HCT116 (cell line): ENCODE measurements at regions not wholly inside any gene's neighbourhood (a gene's known extent, or its start where the extent isn't known, plus 50 kb on each side); places are given as distances from the start of the nearest gene placed in this dataset.
A peak's percentile ranks its signal among the peaks of the same experiment; 100 is the strongest.

Experiments used
- ATAC-seq: fragments of 200-7000 bp; cut with Tn5 transposase; 2 replicates; pipeline ENCODE4 v1.9.1; 2020; ENCODE audit warnings: mild to moderate bottlenecking, moderate library complexity
- BruUV-seq: library from RNA; stranded (reverse); fragments of 400-500 nt; replicated peaks from 2 replicates; lab custom pipeline; 2021; lab: Mats Ljungman, UMichigan
- CTCF ChIA-PET: fragments of 300-600 bp; sonication (Branson Sonifier 250); formaldehyde crosslinking; loops from one replicate; lab custom pipeline; 2021; ENCODE audit warnings: antibody characterized with exemption; lab: Charles Lee
- POLR2A ChIA-PET: fragments of 300-600, 350-600 bp; sonication (Branson Sonifier 250); formaldehyde crosslinking; loops from one replicate; lab custom pipeline; 2021; ENCODE audit warnings: antibody characterized with exemption; lab: Charles Lee
- RAD21 ChIA-PET, 2 experiments: fragments of 300-600 bp; sonication (Branson Sonifier 250); formaldehyde crosslinking; loops; one replicate each; lab custom pipeline; 2023; ENCODE audit warnings: low total read pairs in 2 of 2; ENCODE audit not compliant: uncharacterized antibody in 2 of 2, unreplicated experiment in 2 of 2, low non-redundant PET in 1 of 2; lab: Charles Lee
- DNase-seq: peaks from one replicate; pipeline ENCODE4 v3.0.0-alpha.2; 2010; ENCODE audit warnings: low read depth, low spot score
- H2AFZ ChIP-seq: fragments of 200-600 bp; shearing (Covaris generic), sonication (generic); 2 replicates; pipeline ENCODE4 v1.6.1; 2017; ENCODE audit warnings: low read depth, mixed run types, mixed read lengths, antibody characterized with exemption, low read length; ENCODE audit not compliant: poor library complexity, severe bottlenecking
- H3K27ac ChIP-seq: 2 replicates; pipeline ENCODE4 v1.5.1; 2012; ENCODE audit warnings: low read depth, low read length
- H3K27me3 ChIP-seq: fragments of 200-600 bp; sonication (generic); 2 replicates; pipeline ENCODE4 v1.6.1; 2016; ENCODE audit warnings: mixed run types, low read length, mixed read lengths; ENCODE audit not compliant: insufficient read depth
- H3K36me3 ChIP-seq, 2 experiments: fragments of 200-500 bp in 1 of 2; fragments of 200-600 bp in 1 of 2; sonication (Bioruptor generic) in 1 of 2; sonication (generic) in 1 of 2; 2 replicates each; pipeline versions ENCODE4 v1.5.1 to v1.6.1; 2014 to 2016; ENCODE audit warnings: low read length in 2 of 2, inconsistent platforms in 1 of 2, mixed read lengths in 1 of 2, mixed run types in 1 of 2; ENCODE audit not compliant: insufficient read depth in 2 of 2, control insufficient read depth in 1 of 2
- H3K4me1 ChIP-seq, 2 experiments: fragments of 200-600 bp in 1 of 2; sonication (generic) in 1 of 2; 2 replicates each; pipeline versions ENCODE4 v1.5.1 to v1.6.1; 2012 to 2017; ENCODE audit warnings: low read length in 2 of 2, inconsistent platforms in 1 of 2, mild to moderate bottlenecking in 1 of 2, mixed read lengths in 1 of 2, mixed run types in 1 of 2, moderate library complexity in 1 of 2; ENCODE audit not compliant: insufficient read depth in 2 of 2, control insufficient read depth in 1 of 2
- H3K4me2 ChIP-seq: fragments of 200-600 bp; sonication (generic); 2 replicates; pipeline ENCODE4 v1.6.1; 2017; ENCODE audit warnings: mixed run types, low read length, mixed read lengths
- H3K4me3 ChIP-seq, 2 experiments: fragments of 200-600 bp in 1 of 2; sonication (generic) in 1 of 2; replicated peaks in 1 of 2; 2 replicates each; pipeline ENCODE4 v1.5.1; 2011 to 2016; ENCODE audit warnings: low read length in 2 of 2, control low read depth in 1 of 2, low read depth in 1 of 2, mild to moderate bottlenecking in 1 of 2, mixed read lengths in 1 of 2, mixed run types in 1 of 2
- H3K79me2 ChIP-seq: fragments of 200-600 bp; sonication (generic); 2 replicates; pipeline ENCODE4 v1.6.1; 2017; ENCODE audit warnings: mild to moderate bottlenecking, mixed run types, low read length, moderate library complexity, mixed read lengths; ENCODE audit not compliant: insufficient read depth
- H3K9ac ChIP-seq: fragments of 200-600 bp; sonication (generic); 2 replicates; pipeline ENCODE4 v1.6.1; 2016; ENCODE audit warnings: low read length, mixed read lengths
- H3K9me2 ChIP-seq: fragments of 200-600 bp; sonication (generic), shearing (Covaris generic); 2 replicates; pipeline ENCODE4 v1.6.1; 2017; ENCODE audit warnings: mixed run types, mild to moderate bottlenecking, moderate library complexity; ENCODE audit not compliant: insufficient read depth
- H3K9me3 ChIP-seq, 2 experiments: fragments of 200-500 bp in 1 of 2; fragments of 200-600 bp in 1 of 2; sonication (Bioruptor generic) in 1 of 2; sonication (generic) in 1 of 2; 2 replicates each; pipeline ENCODE4 v1.6.1; 2014 to 2017; ENCODE audit warnings: low read length in 2 of 2, mixed read lengths in 2 of 2, inconsistent platforms in 1 of 2, low read depth in 1 of 2, mild to moderate bottlenecking in 1 of 2, mixed run types in 1 of 2, moderate library complexity in 1 of 2; ENCODE audit not compliant: control insufficient read depth in 1 of 2, insufficient read depth in 1 of 2
- H4K20me1 ChIP-seq: fragments of 200-600 bp; sonication (generic), shearing (Covaris generic); 2 replicates; pipeline ENCODE4 v1.6.1; 2017; ENCODE audit warnings: mixed run types, mild to moderate bottlenecking, moderate library complexity; ENCODE audit not compliant: insufficient read depth
- CTCF ChIP-seq, 3 experiments: fragments of 200-600 bp in 1 of 3; sonication (generic) in 1 of 3; IDR thresholded peaks in 2 of 3; conservative IDR thresholded peaks in 1 of 3; 2 replicates each; pipeline ENCODE4 v1.5.1; 2012 to 2017; ENCODE audit warnings: low read depth in 2 of 3, low read length in 2 of 3, antibody characterized with exemption in 1 of 3, borderline replicate concordance in 1 of 3, control low read depth in 1 of 3, mild to moderate bottlenecking in 1 of 3, mixed read lengths in 1 of 3, mixed run types in 1 of 3, moderate library complexity in 1 of 3; ENCODE audit not compliant: insufficient read depth in 1 of 3
- ELF1 ChIP-seq: IDR thresholded peaks from 2 replicates; pipeline ENCODE4 v1.6.1; 2012; ENCODE audit warnings: low read depth, borderline replicate concordance
- POLR2AphosphoS5 ChIP-seq: IDR thresholded peaks from 2 replicates; pipeline ENCODE4 v1.6.1; 2011; ENCODE audit warnings: mild to moderate bottlenecking, low read depth, low read length, moderate library complexity
- RAD21 ChIP-seq: IDR thresholded peaks from 2 replicates; pipeline ENCODE4 v1.6.1; 2012; ENCODE audit warnings: low read depth, mild to moderate bottlenecking
- REST ChIP-seq: IDR thresholded peaks from 2 replicates; pipeline ENCODE4 v1.6.1; 2012; ENCODE audit warnings: low read depth
- SIN3A ChIP-seq: IDR thresholded peaks from 2 replicates; pipeline ENCODE4 v1.6.1; 2012; ENCODE audit warnings: low read depth
- SP1 ChIP-seq: IDR thresholded peaks from 2 replicates; pipeline ENCODE4 v1.6.1; 2012; ENCODE audit warnings: low read depth
- TCF7L2 ChIP-seq: IDR thresholded peaks from 2 replicates; pipeline ENCODE4 v1.7.0; 2011; ENCODE audit warnings: borderline replicate concordance, inconsistent platforms; ENCODE audit not compliant: insufficient read depth, insufficient read length; ENCODE audit errors: extremely low read depth
- ZFX ChIP-seq: fragments of 450-650 bp; IDR thresholded peaks from 2 replicates; pipeline ENCODE4 v1.6.1; 2017
- intact Hi-C: fragments of 100-400 bp; cut with micrococcal nuclease; formaldehyde crosslinking; loops from 2 replicates; pipeline ENCODE4 v1.10.0; 2022
- TF ChIP-seq, protein P1 (sequence below): IDR thresholded peaks from 2 replicates; pipeline ENCODE4 v1.6.1; 2012
- TF ChIP-seq, protein P2 (sequence below): IDR thresholded peaks from 2 replicates; pipeline ENCODE4 v1.6.1; 2012

- DNase-seq (no peak), ATAC-seq (no peak)
- CTCF ChIA-PET: no interaction called here
- Histone ChIP-seq H3K9ac (no peak overlapping the region), H3K4me3 (no peak overlapping the region), H2AFZ (peak overlapping the region; percentile 13), H3K9me2 (no peaks in the 10 kb centered on the region), H3K27me3 (no peaks in the 10 kb centered on the region), H3K4me2 (no peak overlapping the region), H3K36me3 (no peaks in the 10 kb centered on the region), H4K20me1 (no peaks in the 10 kb centered on the region), H3K27ac (no peak overlapping the region), H3K9me3 (no peaks in the 10 kb centered on the region), H3K4me1 (no peaks in the 10 kb centered on the region), H3K79me2 (no peaks in the 10 kb centered on the region)
- TF ChIP-seq ZFX (no peak), SP1 (no peak), ELF1 (no peak)
- no TSS peak for BruUV-seq
- POLR2A ChIA-PET: no interaction called here
- intact Hi-C loops: no loop called here
- RAD21 ChIA-PET: no interaction called here
These were observed 628.8 kb upstream of the CITED2 start for GRCh38 chr6:140003217-140003616.

GRCh38 chr6:140002396-140003022 is 628.1 kb upstream of the CITED2 start:
- Histone ChIP-seq H3K36me3 (no peaks in the 10 kb centered on the region), H3K27ac (no peak overlapping the region), H3K4me2 (no peak overlapping the region), H3K9ac (no peak overlapping the region), H4K20me1 (no peaks in the 10 kb centered on the region), H2AFZ (peak overlapping the region; percentile 14), H3K79me2 (no peaks in the 10 kb centered on the region), H3K9me3 (no peaks in the 10 kb centered on the region), H3K4me1 (no peaks in the 10 kb centered on the region), H3K4me3 (no peak overlapping the region), H3K9me2 (no peaks in the 10 kb centered on the region), H3K27me3 (no peaks in the 10 kb centered on the region)
- ChIA-PET CTCF (no interaction called here), POLR2A (no interaction called here), RAD21 (no interaction called here)
- no peak for ATAC-seq
- BruUV-seq: no TSS peak
- DNase-seq: no peak
- intact Hi-C loops: no loop called here
- TF ChIP-seq SP1 (no peak), RAD21 (no peak), CTCF (IDR thresholded peaks at IDR 0.05 in 2 of 3, conservative IDR thresholded peaks at IDR 0.05 in 1 of 3; ENCODE audit: borderline replicate concordance in 1 of 3, insufficient read depth in 1 of 3, low read depth in 2 of 3, low read length in 2 of 3) (no peak), ZFX (no peak), SIN3A (no peak), REST (no peak), POLR2AphosphoS5 (no peak), TCF7L2 (no peak)
- TF ChIP-seq, protein P1, sequence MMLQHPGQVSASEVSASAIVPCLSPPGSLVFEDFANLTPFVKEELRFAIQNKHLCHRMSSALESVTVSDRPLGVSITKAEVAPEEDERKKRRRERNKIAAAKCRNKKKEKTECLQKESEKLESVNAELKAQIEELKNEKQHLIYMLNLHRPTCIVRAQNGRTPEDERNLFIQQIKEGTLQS: no peak
- TF ChIP-seq, protein P2, sequence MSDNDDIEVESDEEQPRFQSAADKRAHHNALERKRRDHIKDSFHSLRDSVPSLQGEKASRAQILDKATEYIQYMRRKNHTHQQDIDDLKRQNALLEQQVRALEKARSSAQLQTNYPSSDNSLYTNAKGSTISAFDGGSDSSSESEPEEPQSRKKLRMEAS: no peak
